ENCODE measurements at regions not wholly inside any gene's neighbourhood (a gene's known extent, or its start where the extent isn't known, plus 50 kb on each side); places are given as distances from the start of the nearest gene placed in this dataset.

DNA sequence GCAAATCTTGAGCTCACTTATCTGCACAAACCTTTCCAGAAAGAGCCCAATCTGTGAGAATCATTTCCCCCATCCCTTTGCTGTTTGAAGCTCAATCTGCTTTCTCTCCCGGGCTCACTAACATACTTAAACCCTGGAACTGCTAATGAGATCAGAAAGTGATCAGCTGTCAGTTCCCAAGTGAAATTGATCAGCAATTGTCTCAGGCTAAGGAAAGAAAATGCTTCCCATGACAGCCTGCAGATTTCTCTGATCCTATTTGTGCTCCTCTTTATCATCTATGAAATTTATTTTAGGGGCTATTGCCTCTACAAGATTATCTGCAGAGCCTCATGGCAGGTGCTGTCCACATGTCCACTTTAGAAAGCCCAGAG, 239.0 kb upstream of the CXCR4 start:
- TF ChIP-seq, protein P1, sequence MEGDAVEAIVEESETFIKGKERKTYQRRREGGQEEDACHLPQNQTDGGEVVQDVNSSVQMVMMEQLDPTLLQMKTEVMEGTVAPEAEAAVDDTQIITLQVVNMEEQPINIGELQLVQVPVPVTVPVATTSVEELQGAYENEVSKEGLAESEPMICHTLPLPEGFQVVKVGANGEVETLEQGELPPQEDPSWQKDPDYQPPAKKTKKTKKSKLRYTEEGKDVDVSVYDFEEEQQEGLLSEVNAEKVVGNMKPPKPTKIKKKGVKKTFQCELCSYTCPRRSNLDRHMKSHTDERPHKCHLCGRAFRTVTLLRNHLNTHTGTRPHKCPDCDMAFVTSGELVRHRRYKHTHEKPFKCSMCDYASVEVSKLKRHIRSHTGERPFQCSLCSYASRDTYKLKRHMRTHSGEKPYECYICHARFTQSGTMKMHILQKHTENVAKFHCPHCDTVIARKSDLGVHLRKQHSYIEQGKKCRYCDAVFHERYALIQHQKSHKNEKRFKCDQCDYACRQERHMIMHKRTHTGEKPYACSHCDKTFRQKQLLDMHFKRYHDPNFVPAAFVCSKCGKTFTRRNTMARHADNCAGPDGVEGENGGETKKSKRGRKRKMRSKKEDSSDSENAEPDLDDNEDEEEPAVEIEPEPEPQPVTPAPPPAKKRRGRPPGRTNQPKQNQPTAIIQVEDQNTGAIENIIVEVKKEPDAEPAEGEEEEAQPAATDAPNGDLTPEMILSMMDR (conservative IDR thresholded peaks at IDR 0.05; ENCODE audit: low read depth, low read length), result no peak
- TF ChIP-seq EZH2 (IDR thresholded peaks at IDR 0.05; ENCODE audit: borderline replicate concordance, low read depth, low read length, poor library complexity, severe bottlenecking), result no peak
